ENCODE measurements at regions not wholly inside any gene's neighbourhood (a gene's known extent, or its start where the extent isn't known, plus 50 kb on each side); places are given as distances from the start of the nearest gene placed in this dataset.
A peak's percentile ranks its signal among the peaks of the same experiment; 100 is the strongest.

DNA sequence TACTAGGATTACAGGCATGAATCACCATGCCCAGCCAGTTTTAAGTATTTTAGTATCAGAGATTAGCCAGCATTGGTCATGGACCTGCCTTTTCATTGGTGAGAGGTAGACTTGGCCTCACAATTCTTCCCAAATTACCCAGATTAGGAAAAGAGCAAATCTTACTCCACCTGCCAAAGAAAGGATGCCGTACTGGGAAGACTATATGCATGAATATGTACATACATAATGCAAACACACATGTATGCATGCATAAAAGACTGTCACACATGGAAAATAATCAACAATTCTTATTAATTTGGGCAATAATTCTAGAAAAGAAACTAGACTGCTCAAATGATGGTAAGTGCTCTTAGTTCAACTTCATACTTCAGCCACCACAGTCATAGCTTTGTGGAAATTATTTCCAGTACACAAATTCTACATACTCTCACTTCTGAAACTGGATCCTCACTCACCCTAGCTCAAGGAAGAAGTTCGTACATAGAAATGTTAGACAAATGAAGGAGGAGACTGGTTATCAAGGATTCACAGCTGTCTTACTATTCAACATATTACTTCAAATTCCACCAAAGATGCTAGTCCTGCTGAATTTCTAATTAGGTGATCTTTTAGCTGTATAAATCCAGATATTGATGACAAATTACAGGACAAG is 73.7 kb downstream of the MINAR2 start:
- no peak for DNase-seq
- in situ Hi-C loops (cut with HindIII; ENCODE audit: low pct_ligation_motif_present, low pct_unique_long_range_greater_than_20kb, low sequenced_read_pairs), result no loop called here

GRCh38 chr5:129830288-129830687 is 74.0 kb upstream of the CHSY3 start:
- in situ Hi-C loops (cut with HindIII; ENCODE audit: low pct_ligation_motif_present, low pct_unique_long_range_greater_than_20kb, low sequenced_read_pairs), result no loop called here
- DNase-seq, result no peak

DNA sequence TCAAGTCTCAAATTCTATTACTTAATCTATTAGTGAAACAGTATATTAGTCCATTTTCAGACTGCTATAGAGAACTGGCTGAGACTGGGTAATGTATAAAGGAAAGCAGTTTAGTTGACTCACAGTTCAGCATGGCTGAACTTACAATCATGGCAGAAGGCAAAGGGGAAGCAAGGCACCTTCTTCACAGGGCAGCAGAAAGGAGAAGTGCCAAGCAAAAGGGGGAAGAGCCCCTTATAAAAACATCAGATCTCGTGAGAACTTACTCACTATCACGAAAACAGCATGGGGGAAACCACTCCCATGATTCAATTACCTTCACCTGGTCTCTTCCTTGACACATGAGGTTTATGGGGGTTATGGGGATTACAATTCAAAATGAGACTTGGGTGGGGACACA is 67.9 kb upstream of the CHSY3 start:
- in situ Hi-C loops (cut with HindIII; ENCODE audit: low pct_ligation_motif_present, low pct_unique_long_range_greater_than_20kb, low sequenced_read_pairs), result no loop called here
- DNase-seq, result no peak

DNA sequence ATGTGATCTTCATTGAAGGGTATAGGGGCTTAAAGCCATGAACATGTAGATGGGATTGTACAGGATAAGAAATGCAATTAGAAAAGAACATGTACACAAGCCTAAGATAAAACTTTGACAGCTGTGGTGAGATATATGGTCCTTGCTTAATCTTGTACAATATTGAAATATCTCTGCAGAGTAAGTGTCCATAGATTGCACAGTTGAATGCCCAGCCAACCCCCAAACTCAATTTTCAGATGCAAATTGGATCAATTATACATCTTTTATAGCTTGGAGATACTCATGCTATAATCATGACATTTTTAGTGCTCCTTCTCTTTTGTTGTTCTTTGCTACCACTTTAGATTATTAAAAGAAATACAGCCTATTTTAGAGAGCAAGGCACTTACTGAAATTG is 59.5 kb upstream of the CHSY3 start:
- DNase-seq, result no peak

GRCh38 chr5:129852747-129853352 is 51.4 kb upstream of the CHSY3 start:
- in situ Hi-C loops (cut with HindIII; ENCODE audit: low pct_ligation_motif_present, low pct_unique_long_range_greater_than_20kb, low sequenced_read_pairs), result no loop called here
- peak; percentile 63 for DNase-seq

More for the DNA sequence above, 59.5 kb upstream of the CHSY3 start:
- in situ Hi-C loops (cut with HindIII; ENCODE audit: low pct_ligation_motif_present, low pct_unique_long_range_greater_than_20kb, low sequenced_read_pairs), result no loop called here

GRCh38 chr5:129853588-129853987 is 50.7 kb upstream of the CHSY3 start:
- no peak for DNase-seq
- in situ Hi-C loops (cut with HindIII; ENCODE audit: low pct_ligation_motif_present, low pct_unique_long_range_greater_than_20kb, low sequenced_read_pairs), result no loop called here

Measured in ACHN (cell line).